ENCODE measurements at regions not wholly inside any gene's neighbourhood (a gene's known extent, or its start where the extent isn't known, plus 50 kb on each side); places are given as distances from the start of the nearest gene placed in this dataset.
"Not testable (repeated sequence)": the region's sequence is repeated elsewhere in the genome, so short reads cannot be mapped to it uniquely, and the experiment has no call there.

DNA sequence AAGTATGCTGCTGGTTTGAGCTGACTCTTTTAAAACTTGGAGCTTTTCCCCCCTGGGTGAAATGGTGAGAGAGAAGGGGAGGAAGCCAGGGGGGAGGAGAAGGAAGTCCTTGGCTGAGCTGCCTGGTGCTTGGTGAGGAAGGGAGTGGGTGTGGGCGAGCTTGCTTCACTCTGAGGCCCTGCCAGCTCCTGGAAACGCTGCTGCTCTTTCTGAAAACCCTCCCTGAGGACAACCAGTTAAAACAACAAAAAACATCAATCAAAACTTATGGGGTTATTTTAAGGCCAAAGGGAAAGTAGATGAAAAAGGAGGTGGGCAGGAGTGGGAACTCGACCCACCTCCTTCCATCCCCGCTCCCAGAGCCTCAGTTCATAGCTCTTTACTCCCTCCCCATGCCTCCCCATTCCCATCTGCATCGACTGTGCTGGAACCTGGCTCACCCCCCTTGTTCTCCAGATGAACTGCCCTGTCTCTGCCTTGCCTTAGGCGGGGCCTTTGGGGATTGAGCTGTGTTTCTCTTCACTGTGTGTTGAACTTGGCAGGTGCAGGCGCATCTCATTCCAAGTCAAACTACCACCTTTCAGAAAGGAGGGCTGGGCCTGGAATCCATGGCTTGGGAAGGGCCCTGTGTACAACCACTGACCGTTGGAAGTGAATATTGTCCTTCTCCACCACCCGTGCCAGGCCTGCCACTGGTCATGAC is 166.1 kb downstream of the ZNF621 start:
- H3K4me3 ChIP-seq (ENCODE audit: low read depth in 1 of 2, low read length in 2 of 2): no peak overlapping the region
- H3K9ac ChIP-seq (ENCODE audit: low read depth in 1 of 2, low read length in 2 of 2): no peak overlapping the region
- H3K36me3 ChIP-seq (ENCODE audit: control insufficient read depth in 1 of 2, insufficient read depth in 2 of 2, low read length in 2 of 2): no peaks in the 10 kb centered on the region
- no peaks in the 10 kb centered on the region for H3K9me3 ChIP-seq (ENCODE audit: control insufficient read depth in 1 of 2, low read length in 2 of 2)
- no peaks in the 10 kb centered on the region for H3K27me3 ChIP-seq (ENCODE audit: control insufficient read depth in 1 of 2, insufficient read depth in 2 of 2, low read length in 2 of 2)
- peaks cover 0 to 9% of the 10 kb centered on the region in 2 donors for H3K4me1 ChIP-seq (ENCODE audit: control insufficient read depth in 1 of 2, insufficient read depth in 2 of 2, low read length in 2 of 2)
- no peak overlapping the region for H3K27ac ChIP-seq (ENCODE audit: low read depth, low read length)

DNA sequence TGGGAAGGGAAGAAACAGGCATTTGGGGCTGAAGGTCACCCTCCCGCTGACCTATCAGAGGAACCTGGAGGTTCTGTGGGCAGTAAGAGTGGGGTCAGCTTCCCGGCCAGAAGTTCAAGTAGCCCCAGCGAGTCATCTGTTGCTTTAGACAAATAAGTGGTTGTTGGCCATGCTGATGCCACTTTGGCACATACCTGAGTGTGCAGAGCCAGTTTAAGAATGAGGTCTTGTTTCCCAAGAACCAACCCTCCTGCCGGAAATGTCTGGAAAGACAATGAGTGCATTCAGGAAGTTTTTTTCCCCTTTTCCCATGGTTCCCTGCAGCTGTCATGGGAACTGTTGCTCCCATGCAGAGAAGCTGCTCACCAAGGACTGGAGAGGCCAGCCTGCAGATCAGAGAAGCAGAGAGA is 166.7 kb downstream of the ZNF621 start:
- no peaks in the 10 kb centered on the region for H3K9me3 ChIP-seq (ENCODE audit: control insufficient read depth in 1 of 2, low read length in 2 of 2)
- no peaks in the 10 kb centered on the region for H3K27me3 ChIP-seq (ENCODE audit: control insufficient read depth in 1 of 2, insufficient read depth in 2 of 2, low read length in 2 of 2)
- H3K36me3 ChIP-seq (ENCODE audit: control insufficient read depth in 1 of 2, insufficient read depth in 2 of 2, low read length in 2 of 2): no peaks in the 10 kb centered on the region
- H3K4me3 ChIP-seq (ENCODE audit: low read depth in 1 of 2, low read length in 2 of 2): no peak overlapping the region
- no peak overlapping the region for H3K9ac ChIP-seq (ENCODE audit: low read depth in 1 of 2, low read length in 2 of 2)
- H3K27ac ChIP-seq (ENCODE audit: low read depth, low read length): no peak overlapping the region
- H3K4me1 ChIP-seq (ENCODE audit: control insufficient read depth in 1 of 2, insufficient read depth in 2 of 2, low read length in 2 of 2): peaks cover 0 to 9% of the 10 kb centered on the region in 2 donors

GRCh38 chr3:40695848-40696247 is 171.1 kb downstream of the ZNF621 start:
- Histone ChIP-seq H3K4me3 (ENCODE audit: low read depth in 1 of 2, low read length in 2 of 2) (no peak overlapping the region), H3K27ac (ENCODE audit: low read depth, low read length) (no peak overlapping the region), H3K9me3 (ENCODE audit: control insufficient read depth in 1 of 2, low read length in 2 of 2) (no peaks in the 10 kb centered on the region), H3K4me1 (ENCODE audit: control insufficient read depth in 1 of 2, insufficient read depth in 2 of 2, low read length in 2 of 2) (peaks cover 0 to 8% of the 10 kb centered on the region in 2 donors), H3K36me3 (ENCODE audit: control insufficient read depth in 1 of 2, insufficient read depth in 2 of 2, low read length in 2 of 2) (no peaks in the 10 kb centered on the region), H3K9ac (ENCODE audit: low read depth in 1 of 2, low read length in 2 of 2) (no peak overlapping the region), H3K27me3 (ENCODE audit: control insufficient read depth in 1 of 2, insufficient read depth in 2 of 2, low read length in 2 of 2) (no peaks in the 10 kb centered on the region)

DNA sequence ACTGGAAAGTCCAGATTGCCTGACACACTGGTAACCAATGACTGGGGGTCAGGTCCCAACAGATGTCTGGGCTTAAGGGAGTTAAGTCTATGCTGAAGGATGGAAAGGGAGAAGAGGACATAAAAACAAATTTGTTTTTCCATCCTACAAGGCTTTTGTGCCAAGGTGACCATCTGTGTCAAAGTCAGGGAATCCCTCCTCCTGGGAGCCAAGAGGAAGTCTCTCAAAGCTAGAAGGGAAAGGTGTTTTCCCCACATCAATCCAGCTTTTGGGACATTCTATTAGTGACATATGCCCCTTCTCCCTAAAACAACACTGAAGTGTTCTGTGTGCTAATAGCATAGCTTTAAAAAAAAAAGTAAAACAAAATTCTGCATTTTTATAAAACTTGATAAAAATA is 173.9 kb downstream of the ZNF621 start:
- H3K4me3 ChIP-seq (ENCODE audit: low read depth in 1 of 2, low read length in 2 of 2); H3K36me3 ChIP-seq (ENCODE audit: control insufficient read depth in 1 of 2, insufficient read depth in 2 of 2, low read length in 2 of 2); H3K9ac ChIP-seq (ENCODE audit: low read depth in 1 of 2, low read length in 2 of 2); H3K9me3 ChIP-seq (ENCODE audit: control insufficient read depth in 1 of 2, low read length in 2 of 2); H3K27ac ChIP-seq (ENCODE audit: low read depth, low read length); H3K27me3 ChIP-seq (ENCODE audit: control insufficient read depth in 1 of 2, insufficient read depth in 2 of 2, low read length in 2 of 2); H3K4me1 ChIP-seq (ENCODE audit: control insufficient read depth in 1 of 2, insufficient read depth in 2 of 2, low read length in 2 of 2): not testable (repeated sequence)

DNA sequence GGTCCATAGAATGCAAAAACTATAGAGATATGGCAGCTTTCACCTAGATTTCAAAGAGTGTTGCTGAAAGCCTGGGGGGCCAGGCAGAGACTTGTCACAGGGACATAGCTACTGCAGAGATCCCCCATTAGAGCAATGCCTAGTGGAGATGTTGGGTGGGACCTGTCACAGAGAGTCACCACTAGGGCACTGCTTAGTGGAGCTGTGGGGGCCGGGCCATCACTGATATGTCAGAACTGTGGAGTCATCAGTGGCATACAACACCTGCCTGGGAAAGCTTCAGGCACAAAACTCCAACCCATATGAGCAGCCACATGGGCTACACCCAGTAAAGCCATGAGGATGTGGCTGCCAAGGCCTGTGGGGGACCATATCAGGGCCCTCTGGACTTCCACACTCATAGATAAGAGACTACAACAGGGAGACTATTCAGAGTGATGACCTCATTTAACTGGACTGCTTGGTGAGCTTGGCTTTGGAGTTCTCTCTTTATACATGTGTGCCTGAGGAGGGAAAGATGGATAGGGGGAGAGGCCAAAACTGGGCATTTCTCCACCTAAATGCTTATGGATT is 176.3 kb downstream of the ZNF621 start:
- H3K36me3 ChIP-seq (ENCODE audit: control insufficient read depth in 1 of 2, insufficient read depth in 2 of 2, low read length in 2 of 2): no peaks in the 10 kb centered on the region

DNA sequence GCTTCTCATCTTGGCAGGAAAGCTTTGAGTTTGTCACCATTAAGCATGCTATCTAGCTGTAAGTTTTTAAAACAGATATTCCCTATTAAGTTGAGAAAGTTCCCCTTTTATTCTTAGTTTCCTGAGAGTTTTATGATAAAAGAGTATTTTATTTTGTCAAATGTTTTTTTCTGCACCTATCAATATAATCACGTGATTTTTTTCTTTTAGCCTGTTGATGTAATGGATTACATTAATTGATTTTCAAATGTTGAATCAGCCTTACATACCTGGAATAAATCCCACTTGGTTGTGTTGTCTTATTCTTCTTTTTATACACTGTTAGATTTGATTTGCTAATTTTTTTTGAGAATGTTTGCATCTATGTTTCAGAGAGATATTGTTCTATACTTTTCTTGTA is 179.5 kb downstream of the ZNF621 start:
- H3K27me3 ChIP-seq (ENCODE audit: control insufficient read depth in 1 of 2, insufficient read depth in 2 of 2, low read length in 2 of 2): no peaks in the 10 kb centered on the region
- no peaks in the 10 kb centered on the region for H3K9me3 ChIP-seq (ENCODE audit: control insufficient read depth in 1 of 2, low read length in 2 of 2)
- H3K27ac ChIP-seq (ENCODE audit: low read depth, low read length): no peak overlapping the region
- H3K4me3 ChIP-seq (ENCODE audit: low read depth in 1 of 2, low read length in 2 of 2): no peak overlapping the region
- H3K4me1 ChIP-seq (ENCODE audit: control insufficient read depth in 1 of 2, insufficient read depth in 2 of 2, low read length in 2 of 2): no peaks in the 10 kb centered on the region
- H3K9ac ChIP-seq (ENCODE audit: low read depth in 1 of 2, low read length in 2 of 2): no peak overlapping the region
- H3K36me3 ChIP-seq (ENCODE audit: control insufficient read depth in 1 of 2, insufficient read depth in 2 of 2, low read length in 2 of 2): no peaks in the 10 kb centered on the region

More for the DNA sequence above, 176.3 kb downstream of the ZNF621 start:
- Histone ChIP-seq H3K27me3 (ENCODE audit: control insufficient read depth in 1 of 2, insufficient read depth in 2 of 2, low read length in 2 of 2) (no peaks in the 10 kb centered on the region), H3K9me3 (ENCODE audit: control insufficient read depth in 1 of 2, low read length in 2 of 2) (no peaks in the 10 kb centered on the region), H3K4me1 (ENCODE audit: control insufficient read depth in 1 of 2, insufficient read depth in 2 of 2, low read length in 2 of 2) (no peaks in the 10 kb centered on the region), H3K4me3 (ENCODE audit: low read depth in 1 of 2, low read length in 2 of 2) (no peak overlapping the region), H3K27ac (ENCODE audit: low read depth, low read length) (no peak overlapping the region), H3K9ac (ENCODE audit: low read depth in 1 of 2, low read length in 2 of 2) (no peak overlapping the region)

GRCh38 chr3:40705663-40706062 is 180.9 kb downstream of the ZNF621 start:
- Histone ChIP-seq H3K4me3 (ENCODE audit: low read depth in 1 of 2, low read length in 2 of 2) (no peak overlapping the region), H3K9ac (ENCODE audit: low read depth in 1 of 2, low read length in 2 of 2) (no peak overlapping the region), H3K27me3 (ENCODE audit: control insufficient read depth in 1 of 2, insufficient read depth in 2 of 2, low read length in 2 of 2) (no peaks in the 10 kb centered on the region), H3K9me3 (ENCODE audit: control insufficient read depth in 1 of 2, low read length in 2 of 2) (no peaks in the 10 kb centered on the region), H3K36me3 (ENCODE audit: control insufficient read depth in 1 of 2, insufficient read depth in 2 of 2, low read length in 2 of 2) (no peaks in the 10 kb centered on the region), H3K4me1 (ENCODE audit: control insufficient read depth in 1 of 2, insufficient read depth in 2 of 2, low read length in 2 of 2) (no peaks in the 10 kb centered on the region), H3K27ac (ENCODE audit: low read depth, low read length) (no peak overlapping the region)

DNA sequence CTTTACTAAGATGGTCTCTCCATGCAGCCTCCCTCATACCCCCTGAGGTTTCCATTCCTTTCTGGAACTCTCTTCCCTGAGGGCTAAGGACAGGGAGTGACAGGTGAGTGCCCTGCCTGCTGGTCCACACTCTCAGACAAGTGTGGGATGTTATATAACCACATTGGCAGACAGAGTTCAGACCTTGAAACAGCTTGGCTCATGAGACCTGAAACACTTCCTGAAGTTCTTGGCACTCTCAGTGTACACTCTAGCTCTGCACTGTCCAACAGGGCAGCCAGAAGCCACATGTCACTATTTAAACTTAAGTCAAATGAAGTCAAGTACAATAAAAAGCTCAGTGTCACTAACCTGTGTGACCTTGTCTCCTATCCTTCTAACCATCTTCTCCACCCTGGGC is 188.5 kb downstream of the ZNF621 start:
- H3K4me1 ChIP-seq (ENCODE audit: control insufficient read depth in 1 of 2, insufficient read depth in 2 of 2, low read length in 2 of 2): peaks cover 0 to 8% of the 10 kb centered on the region in 2 donors
- H3K9me3 ChIP-seq (ENCODE audit: control insufficient read depth in 1 of 2, low read length in 2 of 2): no peaks in the 10 kb centered on the region
- no peak overlapping the region for H3K9ac ChIP-seq (ENCODE audit: low read depth in 1 of 2, low read length in 2 of 2)
- no peaks in the 10 kb centered on the region for H3K27me3 ChIP-seq (ENCODE audit: control insufficient read depth in 1 of 2, insufficient read depth in 2 of 2, low read length in 2 of 2)
- no peaks in the 10 kb centered on the region for H3K36me3 ChIP-seq (ENCODE audit: control insufficient read depth in 1 of 2, insufficient read depth in 2 of 2, low read length in 2 of 2)
- no peak overlapping the region for H3K4me3 ChIP-seq (ENCODE audit: low read depth in 1 of 2, low read length in 2 of 2)
- no peak overlapping the region for H3K27ac ChIP-seq (ENCODE audit: low read depth, low read length)

- Histone ChIP-seq H3K27ac (ENCODE audit: low read depth, low read length) (no peak overlapping the region), H3K36me3 (ENCODE audit: control insufficient read depth in 1 of 2, insufficient read depth in 2 of 2, low read length in 2 of 2) (no peaks in the 10 kb centered on the region), H3K9me3 (ENCODE audit: control insufficient read depth in 1 of 2, low read length in 2 of 2) (no peaks in the 10 kb centered on the region), H3K4me3 (ENCODE audit: low read depth in 1 of 2, low read length in 2 of 2) (no peak overlapping the region), H3K27me3 (ENCODE audit: control insufficient read depth in 1 of 2, insufficient read depth in 2 of 2, low read length in 2 of 2) (no peaks in the 10 kb centered on the region), H3K4me1 (ENCODE audit: control insufficient read depth in 1 of 2, insufficient read depth in 2 of 2, low read length in 2 of 2) (peaks cover 0 to 8% of the 10 kb centered on the region in 2 donors), H3K9ac (ENCODE audit: low read depth in 1 of 2, low read length in 2 of 2) (no peak overlapping the region)
These were observed 189.0 kb downstream of the ZNF621 start for GRCh38 chr3:40713795-40714194.

- Histone ChIP-seq H3K27ac (ENCODE audit: low read depth, low read length) (no peak overlapping the region), H3K9ac (ENCODE audit: low read depth in 1 of 2, low read length in 2 of 2) (no peak overlapping the region), H3K4me3 (ENCODE audit: low read depth in 1 of 2, low read length in 2 of 2) (no peak overlapping the region), H3K36me3 (ENCODE audit: control insufficient read depth in 1 of 2, insufficient read depth in 2 of 2, low read length in 2 of 2) (no peaks in the 10 kb centered on the region), H3K27me3 (ENCODE audit: control insufficient read depth in 1 of 2, insufficient read depth in 2 of 2, low read length in 2 of 2) (no peaks in the 10 kb centered on the region), H3K9me3 (ENCODE audit: control insufficient read depth in 1 of 2, low read length in 2 of 2) (no peaks in the 10 kb centered on the region), H3K4me1 (ENCODE audit: control insufficient read depth in 1 of 2, insufficient read depth in 2 of 2, low read length in 2 of 2) (peaks cover 0 to 8% of the 10 kb centered on the region in 2 donors)
These were observed 190.1 kb downstream of the ZNF621 start for GRCh38 chr3:40714771-40715345.
